Keratinocyte (primary cell): ENCODE measurements at regions not wholly inside any gene's neighbourhood (a gene's known extent, or its start where the extent isn't known, plus 50 kb on each side); places are given as distances from the start of the nearest gene placed in this dataset.

Source experiments
- EZH2 ChIP-seq: IDR thresholded peaks from one replicate; pipeline ENCODE4 v1.6.1; 2012; ENCODE audit warnings: inconsistent platforms, mild to moderate bottlenecking, low read length, moderate library complexity
- TF ChIP-seq, protein P1 (sequence below), 3 experiments: IDR thresholded peaks in 1 of 3; conservative IDR thresholded peaks in 1 of 3; optimal IDR thresholded peaks in 1 of 3; 2 replicates in 2 of 3; 3 replicates in 1 of 3; pipeline versions ENCODE3 to v1.5.1; 2011; ENCODE audit warnings: low read length in 3 of 3, mild to moderate bottlenecking in 3 of 3, moderate library complexity in 2 of 3, control low read depth in 1 of 3, inconsistent platforms in 1 of 3; ENCODE audit not compliant: insufficient read depth in 2 of 3; ENCODE audit errors: extremely low read depth in 1 of 3

DNA sequence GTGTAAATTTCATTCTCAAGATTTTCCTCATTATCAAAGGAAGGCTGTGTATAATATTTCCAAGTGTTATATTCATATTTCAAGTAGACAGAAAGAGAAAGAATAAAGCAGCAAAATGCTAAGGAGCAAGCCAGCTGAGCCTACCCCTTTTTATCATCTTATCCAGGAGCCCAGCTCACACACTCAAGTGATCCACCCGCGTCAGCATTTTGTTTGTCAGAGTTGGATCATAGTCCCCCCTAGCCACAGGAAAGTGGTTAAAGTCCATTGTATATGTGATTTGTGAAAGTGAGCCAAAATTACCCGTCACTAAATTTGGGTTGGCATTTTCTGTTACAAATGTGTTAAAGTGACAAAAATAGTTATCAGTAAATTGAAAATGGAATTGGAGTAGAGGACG is 289.3 kb upstream of the CTSO start:
- TF ChIP-seq, protein P1, sequence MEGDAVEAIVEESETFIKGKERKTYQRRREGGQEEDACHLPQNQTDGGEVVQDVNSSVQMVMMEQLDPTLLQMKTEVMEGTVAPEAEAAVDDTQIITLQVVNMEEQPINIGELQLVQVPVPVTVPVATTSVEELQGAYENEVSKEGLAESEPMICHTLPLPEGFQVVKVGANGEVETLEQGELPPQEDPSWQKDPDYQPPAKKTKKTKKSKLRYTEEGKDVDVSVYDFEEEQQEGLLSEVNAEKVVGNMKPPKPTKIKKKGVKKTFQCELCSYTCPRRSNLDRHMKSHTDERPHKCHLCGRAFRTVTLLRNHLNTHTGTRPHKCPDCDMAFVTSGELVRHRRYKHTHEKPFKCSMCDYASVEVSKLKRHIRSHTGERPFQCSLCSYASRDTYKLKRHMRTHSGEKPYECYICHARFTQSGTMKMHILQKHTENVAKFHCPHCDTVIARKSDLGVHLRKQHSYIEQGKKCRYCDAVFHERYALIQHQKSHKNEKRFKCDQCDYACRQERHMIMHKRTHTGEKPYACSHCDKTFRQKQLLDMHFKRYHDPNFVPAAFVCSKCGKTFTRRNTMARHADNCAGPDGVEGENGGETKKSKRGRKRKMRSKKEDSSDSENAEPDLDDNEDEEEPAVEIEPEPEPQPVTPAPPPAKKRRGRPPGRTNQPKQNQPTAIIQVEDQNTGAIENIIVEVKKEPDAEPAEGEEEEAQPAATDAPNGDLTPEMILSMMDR (optimal IDR thresholded peaks at IDR 0.05 in 1 of 3, IDR thresholded peaks at IDR 0.05 in 1 of 3, conservative IDR thresholded peaks at IDR 0.05 in 1 of 3; ENCODE audit: extremely low read depth in 1 of 3, insufficient read depth in 2 of 3, low read length in 3 of 3), result no peak
- TF ChIP-seq EZH2, result no peak
